Upper lobe of left lung (tissue), 4 donors: ENCODE measurements at regions not wholly inside any gene's neighbourhood (a gene's known extent, or its start where the extent isn't known, plus 50 kb on each side); places are given as distances from the start of the nearest gene placed in this dataset.

Source experiments
- CTCF ChIP-seq, 6 experiments: fragments of 450-650 bp in 4 of 6; fragments of 200-600 bp in 2 of 6; sonication (generic) in 2 of 6; IDR thresholded peaks; one replicate each; pipeline ENCODE4 v1.5.1; 2016 to 2019; ENCODE audit warnings: antibody characterized with exemption in 6 of 6
- EP300 ChIP-seq, 4 donors: sonication (generic); formaldehyde crosslinking; IDR thresholded peaks; one replicate each; pipeline ENCODE4 v1.5.1; 2017; ENCODE audit warnings: antibody characterized with exemption in 4 of 4, control low read depth in 2 of 4
- POLR2A ChIP-seq, 4 donors: fragments of 450-650 bp; IDR thresholded peaks; one replicate each; pipeline ENCODE4 v1.5.1; 2016 to 2017; ENCODE audit warnings: antibody characterized with exemption in 4 of 4, mild to moderate bottlenecking in 2 of 4
- POLR2AphosphoS5 ChIP-seq, 2 donors: sonication (generic); formaldehyde crosslinking; IDR thresholded peaks; one replicate each; pipeline ENCODE4 v1.5.1; 2017; ENCODE audit warnings: antibody characterized with exemption in 2 of 2

DNA sequence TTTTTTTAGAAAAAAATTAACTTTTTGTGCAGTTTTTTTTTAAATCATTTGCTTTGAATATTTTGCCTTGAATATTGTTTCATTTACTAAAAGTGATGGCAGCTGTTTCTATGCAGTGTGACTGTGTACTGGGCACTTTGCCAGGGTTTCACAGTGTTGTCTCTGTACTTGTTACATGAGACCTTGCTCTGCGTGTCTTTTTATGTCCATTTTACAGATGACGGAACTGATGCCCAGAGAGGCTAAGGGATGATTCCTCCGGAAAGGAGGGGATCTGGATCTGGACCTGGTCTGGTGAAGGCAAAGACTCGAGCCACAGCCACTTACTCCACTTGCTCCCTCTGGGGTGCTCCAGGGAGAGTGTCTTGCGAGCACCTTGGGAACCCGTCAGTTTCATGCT is 124.8 kb upstream of the PTCH1 start:
- TF ChIP-seq CTCF (IDR thresholded peaks at IDR 0.05) (no peak), POLR2A (IDR thresholded peaks at IDR 0.05) (no peak), EP300 (IDR thresholded peaks at IDR 0.05) (no peak), POLR2AphosphoS5 (IDR thresholded peaks at IDR 0.05) (no peak)
